GM12878 (cell line): ENCODE measurements at regions not wholly inside any gene's neighbourhood (a gene's known extent, or its start where the extent isn't known, plus 50 kb on each side); places are given as distances from the start of the nearest gene placed in this dataset.

Experiments
- ATAC-seq: fragments of 200-7000 bp; cut with Tn5 transposase; 3 replicates; pipeline ENCODE4 v1.9.1; 2020; ENCODE audit warnings: mild to moderate bottlenecking, moderate library complexity
- BruUV-seq: library from RNA; stranded (reverse); fragments of 400-500 nt; replicated peaks from 2 replicates; lab custom pipeline; 2021; lab: Mats Ljungman, UMichigan
- CTCF ChIA-PET: fragments of 300-600 bp; sonication (Branson Sonifier 250); formaldehyde crosslinking; extraction: SDS; loops from one replicate; lab custom pipeline; 2021; ENCODE audit warnings: inconsistent platforms; lab: Yijun Ruan, JAX
- POLR2A ChIA-PET: fragments of 350-600 bp; formaldehyde crosslinking; extraction: SDS; loops from one replicate; lab custom pipeline; 2021; ENCODE audit warnings: inconsistent platforms; lab: Charles Lee
- RAD21 ChIA-PET: fragments of 300-600 bp; sonication (Branson Sonifier 250); formaldehyde crosslinking; loops from one replicate; lab custom pipeline; 2023; ENCODE audit warnings: antibody characterized with exemption; ENCODE audit not compliant: unreplicated experiment; lab: Charles Lee
- SMC1A ChIA-PET: fragments of 300-600 bp; sonication (Branson Sonifier 250); formaldehyde crosslinking; loops from one replicate; lab custom pipeline; 2023; ENCODE audit not compliant: unreplicated experiment, uncharacterized antibody; lab: Charles Lee
- DNase-seq: peaks from one replicate; pipeline ENCODE4 v3.0.0-alpha.2; 2011; ENCODE audit warnings: low read depth, low spot score
- FAIRE-seq: peaks from 3 replicates; lab custom pipeline; 2011; peaks lifted over from hg19 to GRCh38; lab: Jason Lieb, UNC
- H2AFZ ChIP-seq: 2 replicates; pipeline ENCODE4 v1.6.0; 2011; ENCODE audit warnings: low read depth, low read length, control low read depth; ENCODE audit not compliant: control insufficient read depth
- H3K27ac ChIP-seq: 2 replicates; pipeline ENCODE4 v1.5.1; 2011; ENCODE audit warnings: control low read depth; ENCODE audit not compliant: control insufficient read depth, insufficient read depth
- H3K27me3 ChIP-seq, 2 experiments: replicated peaks in 1 of 2; 2 replicates each; pipeline versions ENCODE4 v1.6.0 to v1.6.1; 2011; ENCODE audit warnings: low read length in 1 of 2; ENCODE audit not compliant: control insufficient read depth in 2 of 2, insufficient read depth in 2 of 2
- H3K36me3 ChIP-seq, 2 experiments: 2 replicates each; pipeline ENCODE4 v1.5.1; 2011; ENCODE audit warnings: low read length in 1 of 2; ENCODE audit not compliant: control insufficient read depth in 2 of 2, insufficient read depth in 2 of 2
- H3K4me1 ChIP-seq: 2 replicates; pipeline ENCODE4 v1.6.1; 2011; ENCODE audit warnings: mild to moderate bottlenecking, low read length, moderate library complexity, mixed read lengths; ENCODE audit not compliant: control insufficient read depth, insufficient read depth
- H3K4me2 ChIP-seq: 2 replicates; pipeline ENCODE4 v1.6.0; 2011; ENCODE audit warnings: control low read depth; ENCODE audit not compliant: control insufficient read depth, insufficient read depth
- H3K4me3 ChIP-seq: fragments of 200-600 bp; sonication (generic); 2 replicates; pipeline ENCODE4 v1.5.1; 2016
- H3K79me2 ChIP-seq: 2 replicates; pipeline ENCODE4 v1.6.0; 2011; ENCODE audit warnings: low read length; ENCODE audit not compliant: control insufficient read depth, insufficient read depth
- H3K9ac ChIP-seq: 2 replicates; pipeline ENCODE4 v1.8.0; 2011; ENCODE audit warnings: low read length, control low read depth, mixed read lengths; ENCODE audit not compliant: control insufficient read depth, insufficient read depth
- H3K9me3 ChIP-seq: replicated peaks from 3 replicates; pipeline ENCODE4 v1.5.1; 2011; ENCODE audit warnings: mild to moderate bottlenecking, low read length; ENCODE audit not compliant: control insufficient read depth, insufficient read depth
- H4K20me1 ChIP-seq: 2 replicates; pipeline ENCODE4 v1.6.0; 2011; ENCODE audit not compliant: control insufficient read depth, insufficient read depth
- CTCF ChIP-seq, 3 experiments: IDR thresholded peaks in 2 of 3; conservative IDR thresholded peaks in 1 of 3; 2 replicates each; pipeline ENCODE4 v1.5.1; 2011; ENCODE audit warnings: low read depth in 3 of 3, low read length in 3 of 3, mild to moderate bottlenecking in 3 of 3, control low read depth in 2 of 3, moderate library complexity in 2 of 3, inconsistent platforms in 1 of 3, mixed read lengths in 1 of 3; ENCODE audit not compliant: control insufficient read depth in 2 of 3, insufficient read depth in 1 of 3; ENCODE audit errors: extremely low read depth in 1 of 3
- E2F8 ChIP-seq: fragments of 450-650 bp; IDR thresholded peaks from 2 replicates; pipeline ENCODE4 v1.6.1; 2018; ENCODE audit warnings: mild to moderate bottlenecking, low read depth, moderate library complexity; ENCODE audit not compliant: partially characterized antibody
- EED ChIP-seq: sonication (generic); IDR thresholded peaks from 2 replicates; pipeline ENCODE4 v1.6.1; 2016; ENCODE audit warnings: antibody characterized with exemption, low read depth
- MXI1 ChIP-seq: fragments of 150-350 bp; IDR thresholded peaks from 2 replicates; pipeline ENCODE4 v1.6.1; 2011; ENCODE audit warnings: low read depth, mild to moderate bottlenecking, inconsistent platforms, low read length, improper control_type of control experiment
- PAX5 ChIP-seq: IDR thresholded peaks from 2 replicates; pipeline ENCODE4 v1.6.1; 2011; ENCODE audit warnings: low read depth, low read length, borderline replicate concordance
- RAD51 ChIP-seq: fragments of 450-650 bp; IDR thresholded peaks from 2 replicates; pipeline ENCODE4 v1.6.1; 2016; ENCODE audit warnings: moderate library complexity, mild to moderate bottlenecking, inconsistent platforms
- SIX5 ChIP-seq: IDR thresholded peaks from 2 replicates; pipeline ENCODE4 v1.6.1; 2011; ENCODE audit warnings: mild to moderate bottlenecking, low read depth, low read length, moderate library complexity; ENCODE audit not compliant: severe bottlenecking
- SP1 ChIP-seq: IDR thresholded peaks from one replicate; pipeline ENCODE4 v1.6.1; 2011; ENCODE audit warnings: low read depth, low read length
- YY1 ChIP-seq: IDR thresholded peaks from 2 replicates; pipeline ENCODE4 v1.6.1; 2011; ENCODE audit warnings: low read depth, mild to moderate bottlenecking, low read length
- ZNF217 ChIP-seq: fragments of 450-650 bp; IDR thresholded peaks from 2 replicates; pipeline ENCODE4 v1.6.1; 2017; ENCODE audit warnings: antibody characterized with exemption, mild to moderate bottlenecking
- WGBS: methylation state at CpG from one replicate; pipeline ENCODE4 v1.1.6; 2016; ENCODE audit warnings: low lambda C conversion rate; ENCODE audit not compliant: insufficient replicate concordance, insufficient coverage; ENCODE audit errors: missing lambda C conversion rate; 5-methylcytosine and 5-hydroxymethylcytosine counted together
- in situ Hi-C: fragments of 300-500 bp; cut with MboI; formaldehyde crosslinking; loops from 9 replicates; pipeline ENCODE4 v1.14.3; 2018; ENCODE audit warnings: mixed read lengths
- intact Hi-C: fragments of 100-400 bp; cut with micrococcal nuclease; formaldehyde crosslinking; loops from one replicate; pipeline ENCODE4 v1.14.2; 2022; ENCODE audit not compliant: unreplicated experiment

- ChIA-PET SMC1A (interaction anchor here (0.6 to 3.6 kb wide), 11 partner anchors 11 to 640 kb away, joined by 3 to 16 read pairs (median 6); no protein-coding TSS in a partner anchor), CTCF (interaction anchor here (0.7 to 2.4 kb wide), 12 partner anchors 15 to 512 kb away, joined by 3 to 10 read pairs (median 4); partner anchors contain the start of gene BUB3), POLR2A (no interaction called here)
- 83% methylated on average over 8 of the region's 8 CpGs for WGBS
- in situ Hi-C loops (loop anchor here (5.0 kb wide), 3 partner anchors 162 to 512 kb away; no protein-coding TSS in a partner anchor), intact Hi-C loops (loop anchor here (5.0 kb wide), 1 partner anchor 402 kb away; the partner anchor contains the start of gene BUB3)
- DNase-seq, result no peak
- Histone ChIP-seq H3K4me1 (peaks cover 85% of the 10 kb centered on the region), H2AFZ (no peak overlapping the region), H3K79me2 (no peaks in the 10 kb centered on the region), H4K20me1 (no peaks in the 10 kb centered on the region), H3K27me3 (no peaks in the 10 kb centered on the region), H3K27ac (peak overlapping the region; percentile 85), H3K4me3 (no peak overlapping the region), H3K4me2 (peak overlapping the region; percentile 8; the same call in 1 of the 2 replicates), H3K36me3 (no peaks in the 10 kb centered on the region; a peak in 1 of 4 replicates), H3K9ac (no peak overlapping the region)
- FAIRE-seq, result no peak
- no peak for TF ChIP-seq PAX5
- TF ChIP-seq RAD51, result no peak
- TF ChIP-seq MXI1, result no peak
- no peak for TF ChIP-seq SP1
- TF ChIP-seq, all 136 proteins: peak for 0
- BruUV-seq, result no TSS peak
- H3K9me3 ChIP-seq, result peaks cover 3% of the 10 kb centered on the region; the same call in 2 of the 3 replicates
- RAD21 ChIA-PET, result interaction anchor here (0.8 to 3.5 kb wide), 9 partner anchors 18 to 509 kb away, joined by 3 to 17 read pairs (median 6); partner anchors contain the start of gene BUB3
- no peak for ATAC-seq
Observed at GRCh38 chr10:123554656-123555055, 111.5 kb upstream of the GPR26 start.

- no peak for FAIRE-seq
- Histone ChIP-seq H3K4me3 (no peak overlapping the region), H3K4me1 (peaks cover 78% of the 10 kb centered on the region), H3K9me3 (peaks cover 3% of the 10 kb centered on the region; the same call in 2 of the 3 replicates), H3K36me3 (no peaks in the 10 kb centered on the region; a peak in 1 of 4 replicates), H2AFZ (no peak overlapping the region), H3K79me2 (no peaks in the 10 kb centered on the region), H3K9ac (no peak overlapping the region), H3K4me2 (no peak overlapping the region), H3K27me3 (no peaks in the 10 kb centered on the region), H3K27ac (no peak overlapping the region; the same call in 1 of the 2 replicates), H4K20me1 (no peaks in the 10 kb centered on the region)
- intact Hi-C loops, result no loop called here
- ChIA-PET RAD21 (interaction anchor here (0.6 kb wide), 1 partner anchor 113 kb away, joined by 3 read pairs; no protein-coding TSS in a partner anchor), POLR2A (no interaction called here), SMC1A (interaction anchor here (0.6 to 3.6 kb wide), 6 partner anchors 12 to 510 kb away, joined by 3 to 11 read pairs (median 6); no protein-coding TSS in a partner anchor), CTCF (interaction anchor here (0.7 to 2.4 kb wide), 5 partner anchors 16 to 513 kb away, joined by 3 to 10 read pairs (median 4); partner anchors contain the start of gene BUB3)
- no TSS peak for BruUV-seq
- DNase-seq, result no peak
- no peak for ATAC-seq
- in situ Hi-C loops, result no loop called here
- WGBS, result 83% methylated on average over 4 of the region's 4 CpGs
- TF ChIP-seq E2F8, result no peak
- TF ChIP-seq EED, result no peak
- TF ChIP-seq MXI1, result no peak
- TF ChIP-seq YY1, result no peak
- TF ChIP-seq SIX5, result no peak
- peak in 1 of 3 experiments; percentile 31; a peak in 2 of 6 replicates for TF ChIP-seq CTCF (IDR thresholded peaks at IDR 0.05 in 2 of 3, conservative IDR thresholded peaks at IDR 0.05 in 1 of 3; ENCODE audit: control insufficient read depth in 2 of 3, extremely low read depth in 1 of 3, insufficient read depth in 1 of 3, low read depth in 3 of 3, low read length in 3 of 3)
- TF ChIP-seq ZNF217, result no peak
Observed at GRCh38 chr10:123555616-123556015, 110.5 kb upstream of the GPR26 start.
